ENCODE measurements at regions not wholly inside any gene's neighbourhood (a gene's known extent, or its start where the extent isn't known, plus 50 kb on each side); places are given as distances from the start of the nearest gene placed in this dataset.
A peak's percentile ranks its signal among the peaks of the same experiment; 100 is the strongest.

DNA sequence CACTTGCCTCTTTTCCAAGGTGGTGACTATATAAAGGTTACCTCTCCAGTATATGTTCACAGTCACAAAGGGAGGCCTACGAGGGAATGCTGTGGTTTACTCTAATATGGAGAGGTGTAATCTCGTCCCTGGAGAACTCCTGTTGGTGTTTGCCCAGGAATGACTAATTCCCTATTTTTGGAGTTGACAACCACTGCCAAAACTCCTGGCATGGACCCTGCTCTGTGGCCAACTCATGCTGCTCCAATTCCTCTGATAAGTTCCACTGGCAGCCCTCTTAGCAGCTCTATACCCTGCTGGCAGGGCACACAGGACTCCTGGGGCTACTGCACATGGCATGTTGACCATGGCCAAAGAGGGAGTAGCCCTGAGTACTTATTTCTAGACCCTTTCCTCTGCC is 418.7 kb upstream of the ANO5 start:
- H3K27me3 ChIP-seq (ENCODE audit: control insufficient read depth, insufficient read depth, low read length): no peaks in the 10 kb centered on the region
- H3K9ac ChIP-seq (ENCODE audit: insufficient read depth, low read length): no peak overlapping the region
- peak in 1 of 2 donors; percentile 4 for DNase-seq (ENCODE audit: low read depth in 2 of 2)
- no peak overlapping the region for H3K4me3 ChIP-seq (replicated peaks in 1 of 4; ENCODE audit: control extremely low read depth in 1 of 4, insufficient read depth in 1 of 4, low read depth in 3 of 4, low read length in 4 of 4)
- no peaks in the 10 kb centered on the region for H3K79me2 ChIP-seq (ENCODE audit: control insufficient read depth, insufficient read depth, low read length)
- H3K36me3 ChIP-seq (ENCODE audit: control insufficient read depth, insufficient read depth, low read length): no peaks in the 10 kb centered on the region
- H3K27ac ChIP-seq (ENCODE audit: insufficient read depth, low read length): no peak overlapping the region
- no peaks in the 10 kb centered on the region for H3K4me1 ChIP-seq (ENCODE audit: control insufficient read depth, extremely low read depth, insufficient read depth, low read length)
- H3K9me3 ChIP-seq (ENCODE audit: control insufficient read depth, insufficient read depth, low read depth, low read length): no peaks in the 10 kb centered on the region
- no peak overlapping the region for H2AFZ ChIP-seq (ENCODE audit: low read length)
- TF ChIP-seq, protein P1, sequence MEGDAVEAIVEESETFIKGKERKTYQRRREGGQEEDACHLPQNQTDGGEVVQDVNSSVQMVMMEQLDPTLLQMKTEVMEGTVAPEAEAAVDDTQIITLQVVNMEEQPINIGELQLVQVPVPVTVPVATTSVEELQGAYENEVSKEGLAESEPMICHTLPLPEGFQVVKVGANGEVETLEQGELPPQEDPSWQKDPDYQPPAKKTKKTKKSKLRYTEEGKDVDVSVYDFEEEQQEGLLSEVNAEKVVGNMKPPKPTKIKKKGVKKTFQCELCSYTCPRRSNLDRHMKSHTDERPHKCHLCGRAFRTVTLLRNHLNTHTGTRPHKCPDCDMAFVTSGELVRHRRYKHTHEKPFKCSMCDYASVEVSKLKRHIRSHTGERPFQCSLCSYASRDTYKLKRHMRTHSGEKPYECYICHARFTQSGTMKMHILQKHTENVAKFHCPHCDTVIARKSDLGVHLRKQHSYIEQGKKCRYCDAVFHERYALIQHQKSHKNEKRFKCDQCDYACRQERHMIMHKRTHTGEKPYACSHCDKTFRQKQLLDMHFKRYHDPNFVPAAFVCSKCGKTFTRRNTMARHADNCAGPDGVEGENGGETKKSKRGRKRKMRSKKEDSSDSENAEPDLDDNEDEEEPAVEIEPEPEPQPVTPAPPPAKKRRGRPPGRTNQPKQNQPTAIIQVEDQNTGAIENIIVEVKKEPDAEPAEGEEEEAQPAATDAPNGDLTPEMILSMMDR (conservative IDR thresholded peaks at IDR 0.05 in 1 of 2, IDR thresholded peaks at IDR 0.05 in 1 of 2; ENCODE audit: low read depth in 1 of 2, low read length in 2 of 2): no peak
- TF ChIP-seq EZH2 (IDR thresholded peaks at IDR 0.05; ENCODE audit: low read length, missing control alignments): no peak
- no peaks in the 10 kb centered on the region for H4K20me1 ChIP-seq (ENCODE audit: control insufficient read depth, extremely low read depth, insufficient read depth, low read length)
- no peak overlapping the region for H3K4me2 ChIP-seq (ENCODE audit: extremely low read depth, insufficient read depth, low read length)

DNA sequence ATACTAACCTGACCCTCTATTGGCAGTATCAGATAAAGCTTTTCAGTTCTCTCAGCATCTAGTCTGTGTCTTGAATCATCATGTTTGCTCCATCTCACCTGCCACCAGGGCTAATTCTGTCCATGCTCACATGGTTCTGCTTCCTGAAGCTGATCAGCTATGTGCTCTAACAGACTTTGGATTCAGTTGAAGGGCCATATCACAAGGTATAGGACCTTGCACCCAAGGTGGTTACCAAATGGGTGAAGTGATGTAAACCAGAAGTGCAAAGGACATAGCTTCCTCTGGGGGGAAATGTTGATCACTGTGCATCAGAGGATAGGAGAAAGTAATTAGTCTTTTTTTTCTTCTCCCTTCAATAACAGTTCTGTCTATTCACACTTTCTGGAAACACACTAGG is 417.0 kb upstream of the ANO5 start:
- Histone ChIP-seq H3K4me2 (ENCODE audit: extremely low read depth, insufficient read depth, low read length) (no peak overlapping the region), H3K9ac (ENCODE audit: insufficient read depth, low read length) (no peak overlapping the region), H3K4me3 (replicated peaks in 1 of 4; ENCODE audit: control extremely low read depth in 1 of 4, insufficient read depth in 1 of 4, low read depth in 3 of 4, low read length in 4 of 4) (no peak overlapping the region), H4K20me1 (ENCODE audit: control insufficient read depth, extremely low read depth, insufficient read depth, low read length) (no peaks in the 10 kb centered on the region), H2AFZ (ENCODE audit: low read length) (no peak overlapping the region), H3K27me3 (ENCODE audit: control insufficient read depth, insufficient read depth, low read length) (no peaks in the 10 kb centered on the region), H3K27ac (ENCODE audit: insufficient read depth, low read length) (no peak overlapping the region), H3K9me3 (ENCODE audit: control insufficient read depth, insufficient read depth, low read depth, low read length) (no peaks in the 10 kb centered on the region), H3K4me1 (ENCODE audit: control insufficient read depth, extremely low read depth, insufficient read depth, low read length) (no peaks in the 10 kb centered on the region), H3K36me3 (ENCODE audit: control insufficient read depth, insufficient read depth, low read length) (no peaks in the 10 kb centered on the region), H3K79me2 (ENCODE audit: control insufficient read depth, insufficient read depth, low read length) (no peaks in the 10 kb centered on the region)
- DNase-seq (ENCODE audit: low read depth in 2 of 2): no peak
- no peak for TF ChIP-seq EZH2 (IDR thresholded peaks at IDR 0.05; ENCODE audit: low read length, missing control alignments)
- TF ChIP-seq, protein P1 (conservative IDR thresholded peaks at IDR 0.05 in 1 of 2, IDR thresholded peaks at IDR 0.05 in 1 of 2; ENCODE audit: low read depth in 1 of 2, low read length in 2 of 2): no peak

DNA sequence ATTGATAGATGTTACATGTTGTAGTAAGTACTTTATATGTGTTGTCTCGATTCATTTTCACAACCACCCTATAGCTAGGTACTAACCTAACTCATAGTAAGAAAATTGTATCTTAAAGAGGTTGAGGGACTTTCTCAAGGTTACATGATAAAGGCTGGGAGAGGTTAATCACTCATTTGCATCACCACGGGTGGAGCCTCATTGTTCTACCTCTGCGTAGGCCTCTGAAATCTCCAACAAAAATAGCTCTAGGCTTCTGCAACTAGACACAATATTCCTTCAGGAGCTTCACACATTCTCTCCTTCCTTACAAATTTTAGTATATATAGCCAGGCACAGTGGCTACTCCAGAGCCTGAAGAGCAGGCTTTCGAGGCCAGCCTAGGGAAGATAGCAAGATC is 408.9 kb upstream of the ANO5 start:
- Histone ChIP-seq H3K27me3 (ENCODE audit: control insufficient read depth, insufficient read depth, low read length) (no peaks in the 10 kb centered on the region), H3K4me1 (ENCODE audit: control insufficient read depth, extremely low read depth, insufficient read depth, low read length) (no peaks in the 10 kb centered on the region), H3K9ac (ENCODE audit: insufficient read depth, low read length) (no peak overlapping the region), H3K79me2 (ENCODE audit: control insufficient read depth, insufficient read depth, low read length) (no peaks in the 10 kb centered on the region), H3K9me3 (ENCODE audit: control insufficient read depth, insufficient read depth, low read depth, low read length) (no peaks in the 10 kb centered on the region), H3K4me3 (replicated peaks in 1 of 4; ENCODE audit: control extremely low read depth in 1 of 4, insufficient read depth in 1 of 4, low read depth in 3 of 4, low read length in 4 of 4) (no peak overlapping the region), H3K36me3 (ENCODE audit: control insufficient read depth, insufficient read depth, low read length) (no peaks in the 10 kb centered on the region), H3K4me2 (ENCODE audit: extremely low read depth, insufficient read depth, low read length) (no peak overlapping the region), H2AFZ (ENCODE audit: low read length) (no peak overlapping the region), H4K20me1 (ENCODE audit: control insufficient read depth, extremely low read depth, insufficient read depth, low read length) (no peaks in the 10 kb centered on the region), H3K27ac (ENCODE audit: insufficient read depth, low read length) (no peak overlapping the region)
- no peak for DNase-seq (ENCODE audit: low read depth in 2 of 2)
- no peak for TF ChIP-seq EZH2 (IDR thresholded peaks at IDR 0.05; ENCODE audit: low read length, missing control alignments)
- TF ChIP-seq, protein P1 (conservative IDR thresholded peaks at IDR 0.05 in 1 of 2, IDR thresholded peaks at IDR 0.05 in 1 of 2; ENCODE audit: low read depth in 1 of 2, low read length in 2 of 2): no peak
